HCT116 (cell line): ENCODE measurements at regions not wholly inside any gene's neighbourhood (a gene's known extent, or its start where the extent isn't known, plus 50 kb on each side); places are given as distances from the start of the nearest gene placed in this dataset.

Experiments
- CBX3 ChIP-seq: IDR thresholded peaks from 2 replicates; pipeline ENCODE4 v1.6.1; 2012; ENCODE audit warnings: low read depth
- CTCF ChIP-seq, 3 experiments: fragments of 200-600 bp in 1 of 3; sonication (generic) in 1 of 3; IDR thresholded peaks in 2 of 3; conservative IDR thresholded peaks in 1 of 3; 2 replicates each; pipeline ENCODE4 v1.5.1; 2012 to 2017; ENCODE audit warnings: low read depth in 2 of 3, low read length in 2 of 3, antibody characterized with exemption in 1 of 3, borderline replicate concordance in 1 of 3, control low read depth in 1 of 3, mild to moderate bottlenecking in 1 of 3, mixed read lengths in 1 of 3, mixed run types in 1 of 3, moderate library complexity in 1 of 3; ENCODE audit not compliant: insufficient read depth in 1 of 3
- EGR1 ChIP-seq: IDR thresholded peaks from 2 replicates; pipeline ENCODE4 v1.6.1; 2012; ENCODE audit warnings: low read depth
- EZH2 ChIP-seq: fragments of 200-600 bp; sonication (generic); IDR thresholded peaks from 2 replicates; pipeline ENCODE4 v1.6.1; 2017; ENCODE audit warnings: antibody characterized with exemption, mixed run types
- EZH2phosphoT487 ChIP-seq: fragments of 200-600 bp; IDR thresholded peaks from 2 replicates; pipeline ENCODE4 v1.6.1; 2018; ENCODE audit warnings: antibody characterized with exemption, borderline replicate concordance
- POLR2A ChIP-seq: IDR thresholded peaks from 2 replicates; pipeline ENCODE4 v1.7.0; 2011; ENCODE audit warnings: borderline replicate concordance; ENCODE audit not compliant: insufficient read depth, insufficient read length; ENCODE audit errors: extremely low read depth
- POLR2AphosphoS5 ChIP-seq: IDR thresholded peaks from 2 replicates; pipeline ENCODE4 v1.6.1; 2011; ENCODE audit warnings: mild to moderate bottlenecking, low read depth, low read length, moderate library complexity
- RAD21 ChIP-seq: IDR thresholded peaks from 2 replicates; pipeline ENCODE4 v1.6.1; 2012; ENCODE audit warnings: low read depth, mild to moderate bottlenecking
- SIN3A ChIP-seq: IDR thresholded peaks from 2 replicates; pipeline ENCODE4 v1.6.1; 2012; ENCODE audit warnings: low read depth
- SP1 ChIP-seq: IDR thresholded peaks from 2 replicates; pipeline ENCODE4 v1.6.1; 2012; ENCODE audit warnings: low read depth
- YY1 ChIP-seq: IDR thresholded peaks from 2 replicates; pipeline ENCODE4 v1.6.1; 2011; ENCODE audit warnings: low read length, low read depth, moderate library complexity, mild to moderate bottlenecking; ENCODE audit not compliant: insufficient replicate concordance; ENCODE audit errors: extremely low read depth
- ZBTB33 ChIP-seq: IDR thresholded peaks from 2 replicates; pipeline ENCODE4 v1.6.1; 2011; ENCODE audit warnings: mild to moderate bottlenecking, low read length, moderate library complexity; ENCODE audit not compliant: insufficient replicate concordance; ENCODE audit errors: extremely low read depth
- TF ChIP-seq, protein P1 (sequence below): IDR thresholded peaks from 2 replicates; pipeline ENCODE4 v1.6.1; 2012
- TF ChIP-seq, protein P2 (sequence below): IDR thresholded peaks from 2 replicates; pipeline ENCODE4 v1.6.1; 2012; ENCODE audit warnings: low read depth

DNA sequence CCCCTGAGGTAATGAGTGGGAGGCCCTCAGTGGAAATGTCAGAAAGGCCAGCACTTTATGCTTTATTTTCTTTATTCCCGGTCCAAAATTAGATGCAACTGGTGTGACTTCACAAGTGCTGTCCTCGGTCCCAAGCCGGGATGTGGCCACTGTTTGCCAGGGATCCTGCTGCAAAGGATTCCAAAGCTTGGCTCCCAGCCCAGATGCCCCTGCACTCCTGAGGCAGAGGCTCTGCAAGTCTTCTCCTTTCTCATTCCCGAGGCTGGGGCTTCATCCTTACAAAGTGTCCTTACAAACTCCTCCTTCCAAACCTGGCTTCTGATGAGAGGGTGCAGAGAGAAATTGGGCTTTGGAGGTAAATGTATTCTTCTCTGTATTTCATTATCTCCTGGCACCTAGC is 544.3 kb upstream of the DPP6 start:
- TF ChIP-seq EZH2 (no peak), CBX3 (no peak), RAD21 (no peak), CTCF (IDR thresholded peaks at IDR 0.05 in 2 of 3, conservative IDR thresholded peaks at IDR 0.05 in 1 of 3; ENCODE audit: borderline replicate concordance in 1 of 3, insufficient read depth in 1 of 3, low read depth in 2 of 3, low read length in 2 of 3) (no peak), POLR2A (no peak), SIN3A (no peak), SP1 (no peak), ZBTB33 (no peak), YY1 (no peak), POLR2AphosphoS5 (no peak), EZH2phosphoT487 (no peak), EGR1 (no peak)
- TF ChIP-seq, protein P1, sequence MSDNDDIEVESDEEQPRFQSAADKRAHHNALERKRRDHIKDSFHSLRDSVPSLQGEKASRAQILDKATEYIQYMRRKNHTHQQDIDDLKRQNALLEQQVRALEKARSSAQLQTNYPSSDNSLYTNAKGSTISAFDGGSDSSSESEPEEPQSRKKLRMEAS = no peak
- TF ChIP-seq, protein P2, sequence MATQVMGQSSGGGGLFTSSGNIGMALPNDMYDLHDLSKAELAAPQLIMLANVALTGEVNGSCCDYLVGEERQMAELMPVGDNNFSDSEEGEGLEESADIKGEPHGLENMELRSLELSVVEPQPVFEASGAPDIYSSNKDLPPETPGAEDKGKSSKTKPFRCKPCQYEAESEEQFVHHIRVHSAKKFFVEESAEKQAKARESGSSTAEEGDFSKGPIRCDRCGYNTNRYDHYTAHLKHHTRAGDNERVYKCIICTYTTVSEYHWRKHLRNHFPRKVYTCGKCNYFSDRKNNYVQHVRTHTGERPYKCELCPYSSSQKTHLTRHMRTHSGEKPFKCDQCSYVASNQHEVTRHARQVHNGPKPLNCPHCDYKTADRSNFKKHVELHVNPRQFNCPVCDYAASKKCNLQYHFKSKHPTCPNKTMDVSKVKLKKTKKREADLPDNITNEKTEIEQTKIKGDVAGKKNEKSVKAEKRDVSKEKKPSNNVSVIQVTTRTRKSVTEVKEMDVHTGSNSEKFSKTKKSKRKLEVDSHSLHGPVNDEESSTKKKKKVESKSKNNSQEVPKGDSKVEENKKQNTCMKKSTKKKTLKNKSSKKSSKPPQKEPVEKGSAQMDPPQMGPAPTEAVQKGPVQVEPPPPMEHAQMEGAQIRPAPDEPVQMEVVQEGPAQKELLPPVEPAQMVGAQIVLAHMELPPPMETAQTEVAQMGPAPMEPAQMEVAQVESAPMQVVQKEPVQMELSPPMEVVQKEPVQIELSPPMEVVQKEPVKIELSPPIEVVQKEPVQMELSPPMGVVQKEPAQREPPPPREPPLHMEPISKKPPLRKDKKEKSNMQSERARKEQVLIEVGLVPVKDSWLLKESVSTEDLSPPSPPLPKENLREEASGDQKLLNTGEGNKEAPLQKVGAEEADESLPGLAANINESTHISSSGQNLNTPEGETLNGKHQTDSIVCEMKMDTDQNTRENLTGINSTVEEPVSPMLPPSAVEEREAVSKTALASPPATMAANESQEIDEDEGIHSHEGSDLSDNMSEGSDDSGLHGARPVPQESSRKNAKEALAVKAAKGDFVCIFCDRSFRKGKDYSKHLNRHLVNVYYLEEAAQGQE = no peak
